Transverse colon (tissue), 4 donors: ENCODE measurements at regions not wholly inside any gene's neighbourhood (a gene's known extent, or its start where the extent isn't known, plus 50 kb on each side); places are given as distances from the start of the nearest gene placed in this dataset.

Experiments used
- DNase-seq: peaks from one replicate; pipeline ENCODE4 v3.0.0-alpha.2; 2019
- H3K27ac ChIP-seq, 4 donors: fragments of 200-600 bp; sonication (generic); 2 replicates each; pipeline ENCODE4 v1.5.1; 2016 to 2018; ENCODE audit warnings: inconsistent platforms in 4 of 4
- H3K27me3 ChIP-seq: fragments of 200-600 bp; sonication (generic); 2 replicates; pipeline ENCODE4 v1.5.1; 2017; ENCODE audit warnings: inconsistent platforms
- H3K36me3 ChIP-seq, 4 donors: fragments of 200-600 bp; sonication (generic); 2 replicates each; pipeline ENCODE4 v1.5.1; 2017 to 2019; ENCODE audit warnings: inconsistent platforms in 4 of 4
- H3K4me1 ChIP-seq, 4 donors: fragments of 200-600 bp; sonication (generic); 2 replicates each; pipeline ENCODE4 v1.5.1; 2017 to 2020; ENCODE audit warnings: inconsistent platforms in 4 of 4
- H3K4me3 ChIP-seq, 4 donors: fragments of 200-600 bp; sonication (generic); 1 replicate in 1 of 4; 2 replicates in 3 of 4; pipeline versions ENCODE4 v1.5.1 to v1.6.1; 2017 to 2019; ENCODE audit warnings: inconsistent platforms in 4 of 4
- H3K9me3 ChIP-seq, 2 donors: fragments of 200-600 bp; sonication (generic); 2 replicates each; pipeline ENCODE4 v1.5.1; 2017 to 2019; ENCODE audit warnings: inconsistent platforms in 2 of 2
- CTCF ChIP-seq, 5 experiments: fragments of 200-600 bp in 3 of 5; fragments of 450-650 bp in 2 of 5; sonication (generic) in 3 of 5; IDR thresholded peaks; 1 replicate in 2 of 5; 2 replicates in 3 of 5; pipeline ENCODE4 v1.5.1; 2016 to 2017; ENCODE audit warnings: antibody characterized with exemption in 5 of 5, inconsistent platforms in 3 of 5, mild to moderate bottlenecking in 2 of 5, moderate library complexity in 1 of 5
- EP300 ChIP-seq: sonication (generic); formaldehyde crosslinking; IDR thresholded peaks from one replicate; pipeline ENCODE4 v1.6.1; 2017; ENCODE audit warnings: antibody characterized with exemption, low read depth
- POLR2A ChIP-seq: fragments of 450-650 bp; IDR thresholded peaks from one replicate; pipeline ENCODE4 v1.6.1; 2016; ENCODE audit warnings: antibody characterized with exemption, mild to moderate bottlenecking, moderate library complexity
- POLR2AphosphoS5 ChIP-seq, 3 donors: sonication (generic); formaldehyde crosslinking; IDR thresholded peaks; one replicate each; pipeline ENCODE4 v1.6.1; 2016; ENCODE audit warnings: antibody characterized with exemption in 3 of 3
- WGBS, 2 donors: methylation state at CpG; one replicate each; pipeline ENCODE4 v1.1.5; 2018; ENCODE audit warnings: low coverage in 1 of 2; 5-methylcytosine and 5-hydroxymethylcytosine counted together
- in situ Hi-C, 4 donors: fragments of 200-750 bp; cut with MboI; loops; one replicate each; pipeline versions ENCODE4 v1.15.0 to v1.15.1; 2017; ENCODE audit warnings: low sequenced_read_pairs in 3 of 4, low pct_ligation_motif_present in 1 of 4, low pct_unique_long_range_greater_than_20kb in 1 of 4
- intact Hi-C: fragments of 100-400 bp; cut with DNase I; formaldehyde crosslinking; loops from one replicate; pipeline ENCODE4 v1.15.1; 2023; ENCODE audit warnings: low total_unique reads

GRCh38 chr10:28937959-28938358, 260.6 kb downstream of the BAMBI start:
- Histone ChIP-seq H3K9me3 (no peaks in the 10 kb centered on the region), H3K36me3 (no peaks in the 10 kb centered on the region), H3K27ac (no peak overlapping the region), H3K4me1 (peaks cover 0 to 6% (median 0%) of the 10 kb centered on the region in 4 donors), H3K27me3 (no peaks in the 10 kb centered on the region), H3K4me3 (no peak overlapping the region)
- no peak for DNase-seq
- WGBS, 2 donors, result 80 to 92% methylated on average over 1 to 7 of the region's 7 CpGs
- no peak for TF ChIP-seq EP300
- TF ChIP-seq POLR2AphosphoS5 (IDR thresholded peaks at IDR 0.05), result no peak
- TF ChIP-seq CTCF (IDR thresholded peaks at IDR 0.05), result no peak
- no peak for TF ChIP-seq POLR2A
- intact Hi-C loops (no loop called here), in situ Hi-C loops (no loop called here)

- no peaks in the 10 kb centered on the region for H3K27me3 ChIP-seq
- no peaks in the 10 kb centered on the region for H3K9me3 ChIP-seq
- in situ Hi-C loops (no loop called here), intact Hi-C loops (no loop called here)
- no peak overlapping the region for H3K4me3 ChIP-seq
- no peak for DNase-seq
- H3K36me3 ChIP-seq, result no peaks in the 10 kb centered on the region
- no peak overlapping the region for H3K27ac ChIP-seq
- TF ChIP-seq POLR2AphosphoS5 (IDR thresholded peaks at IDR 0.05) (no peak), EP300 (no peak), POLR2A (no peak), CTCF (IDR thresholded peaks at IDR 0.05) (no peak)
- 54 to 70% methylated on average over 1 of the region's 1 CpG for WGBS, 2 donors
- peaks cover 0 to 6% (median 0%) of the 10 kb centered on the region in 4 donors for H3K4me1 ChIP-seq
These were observed 261.4 kb downstream of the BAMBI start for GRCh38 chr10:28938745-28939144.

- no peaks in the 10 kb centered on the region for H3K36me3 ChIP-seq
- DNase-seq, result peak; percentile 23
- intact Hi-C loops, result no loop called here
- H3K27ac ChIP-seq, result no peak overlapping the region
- no peak overlapping the region for H3K4me3 ChIP-seq
- in situ Hi-C loops, result no loop called here
- 49 to 50% methylated on average over 19 to 29 of the region's 29 CpGs for WGBS, 2 donors
- H3K4me1 ChIP-seq, result peaks cover 0 to 6% (median 0%) of the 10 kb centered on the region in 4 donors
- H3K27me3 ChIP-seq, result no peaks in the 10 kb centered on the region
- no peak for TF ChIP-seq CTCF (IDR thresholded peaks at IDR 0.05)
- TF ChIP-seq POLR2AphosphoS5 (IDR thresholded peaks at IDR 0.05), result peak in 1 of 3 donors; percentile 8
- H3K9me3 ChIP-seq, result no peaks in the 10 kb centered on the region
These were observed 262.2 kb downstream of the BAMBI start for GRCh38 chr10:28939281-28940157.

- H3K36me3 ChIP-seq, result no peaks in the 10 kb centered on the region
- intact Hi-C loops, result no loop called here
- peaks cover 0 to 6% (median 0%) of the 10 kb centered on the region in 4 donors for H3K4me1 ChIP-seq
- no peak for TF ChIP-seq EP300
- no peak for TF ChIP-seq POLR2A
- no peak for TF ChIP-seq CTCF (IDR thresholded peaks at IDR 0.05)
- TF ChIP-seq POLR2AphosphoS5 (IDR thresholded peaks at IDR 0.05), result no peak
- no peak for DNase-seq
- WGBS, 2 donors, result 13 to 36% methylated on average over 8 of the region's 8 CpGs
- H3K27me3 ChIP-seq, result no peaks in the 10 kb centered on the region
- no peaks in the 10 kb centered on the region for H3K9me3 ChIP-seq
- no peak overlapping the region for H3K27ac ChIP-seq
- H3K4me3 ChIP-seq, result no peak overlapping the region
- in situ Hi-C loops, result no loop called here
These were observed 263.0 kb downstream of the BAMBI start for GRCh38 chr10:28940158-28940888.
